SK-MEL-5 (cell line): ENCODE measurements at regions not wholly inside any gene's neighbourhood (a gene's known extent, or its start where the extent isn't known, plus 50 kb on each side); places are given as distances from the start of the nearest gene placed in this dataset.

Experiments used
- DNase-seq: peaks from one replicate; pipeline ENCODE4 v3.0.0-alpha.2; 2016; ENCODE audit warnings: low read depth, low spot score
- in situ Hi-C: cut with HindIII; loops from 2 replicates; pipeline ENCODE4 v1.10.0; 2016; ENCODE audit warnings: low sequenced_read_pairs, high pct_unique_total_duplicates, low pct_unique_long_range_greater_than_20kb

DNA sequence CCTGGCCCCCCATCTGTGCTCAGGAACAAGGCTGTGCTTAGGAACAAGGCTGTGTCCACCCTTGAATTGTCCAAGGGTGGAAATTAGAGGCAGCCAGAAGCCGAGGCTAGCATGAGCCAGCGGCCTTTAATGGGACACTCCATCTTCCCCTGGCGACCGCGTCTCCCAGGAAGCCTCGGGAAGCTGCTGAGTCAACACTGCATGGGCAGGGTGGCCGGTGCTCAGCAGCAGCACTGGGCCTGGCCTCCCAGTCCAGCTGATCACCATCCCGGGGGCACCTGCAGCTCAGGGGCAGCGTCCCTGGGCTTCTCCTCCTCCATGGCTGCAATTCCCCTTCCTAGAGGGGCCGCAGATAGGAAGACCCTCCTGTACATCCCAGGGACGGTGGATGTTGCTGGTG lies 180.8 kb downstream of the ENGASE start:
- in situ Hi-C loops: no loop called here

DNA sequence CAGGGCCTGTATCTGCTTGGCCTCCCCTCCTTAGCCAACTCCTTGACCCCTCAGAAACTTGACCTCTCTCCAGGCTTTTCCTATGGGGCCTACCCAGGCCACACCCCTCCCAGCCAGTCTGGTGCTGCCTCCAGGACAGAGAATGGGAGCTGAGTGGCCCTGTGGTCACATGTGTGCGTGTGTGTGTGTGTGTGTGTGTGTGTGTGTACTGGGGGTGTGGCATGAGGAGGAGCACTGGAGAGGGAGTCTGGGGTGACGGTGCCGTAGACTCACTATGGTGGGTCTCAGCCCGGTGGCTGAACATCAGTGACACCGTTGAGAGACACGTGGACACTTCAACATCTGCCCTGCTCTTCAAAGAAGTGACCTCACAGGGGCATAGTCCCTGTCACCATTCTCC lies 180.4 kb downstream of the ENGASE start:
- in situ Hi-C loops: no loop called here
- DNase-seq: no peak

More for the DNA sequence above, 180.8 kb downstream of the ENGASE start:
- DNase-seq: no peak

DNA sequence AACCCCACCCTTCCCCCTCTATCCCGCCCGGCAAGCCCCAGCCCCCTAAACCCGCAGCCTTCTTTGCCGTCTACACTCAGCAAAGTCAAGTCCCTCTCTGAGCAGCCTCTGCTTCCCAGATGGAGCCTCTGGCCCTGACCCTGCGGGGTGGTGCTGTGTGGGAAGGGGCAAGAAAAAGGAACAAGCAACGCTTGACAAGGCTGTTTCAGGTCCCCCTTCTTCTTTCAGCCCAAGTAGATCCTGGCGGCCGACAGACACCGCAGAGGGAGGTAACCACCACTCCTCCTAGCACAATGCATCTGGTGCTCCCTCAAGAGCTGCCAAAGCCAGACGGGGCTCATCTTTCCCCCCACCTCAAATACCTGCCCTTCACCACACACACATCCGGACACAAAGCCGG lies 178.3 kb downstream of the ENGASE start:
- no peak for DNase-seq
- in situ Hi-C loops: no loop called here

DNA sequence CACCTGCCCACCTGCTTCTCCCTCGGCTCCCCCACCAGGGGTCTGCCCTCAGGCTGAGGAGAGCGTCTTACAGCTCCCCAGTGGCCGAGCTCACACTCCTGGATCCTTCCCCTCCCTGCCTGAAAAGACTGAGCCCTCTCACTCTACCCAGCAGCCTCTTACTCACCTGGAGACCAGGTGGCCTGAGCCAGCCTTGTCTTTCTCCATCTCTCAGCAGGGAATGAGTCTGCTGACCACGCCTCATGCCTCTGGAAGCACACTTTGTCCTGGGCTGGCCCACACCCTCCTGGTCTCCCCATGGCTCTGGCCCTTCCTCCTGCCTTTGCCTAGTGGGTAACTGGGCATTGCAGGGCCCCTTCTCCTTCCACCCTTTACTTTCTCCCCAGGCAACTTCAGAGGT lies 177.2 kb downstream of the ENGASE start:
- DNase-seq: no peak
- in situ Hi-C loops: no loop called here

DNA sequence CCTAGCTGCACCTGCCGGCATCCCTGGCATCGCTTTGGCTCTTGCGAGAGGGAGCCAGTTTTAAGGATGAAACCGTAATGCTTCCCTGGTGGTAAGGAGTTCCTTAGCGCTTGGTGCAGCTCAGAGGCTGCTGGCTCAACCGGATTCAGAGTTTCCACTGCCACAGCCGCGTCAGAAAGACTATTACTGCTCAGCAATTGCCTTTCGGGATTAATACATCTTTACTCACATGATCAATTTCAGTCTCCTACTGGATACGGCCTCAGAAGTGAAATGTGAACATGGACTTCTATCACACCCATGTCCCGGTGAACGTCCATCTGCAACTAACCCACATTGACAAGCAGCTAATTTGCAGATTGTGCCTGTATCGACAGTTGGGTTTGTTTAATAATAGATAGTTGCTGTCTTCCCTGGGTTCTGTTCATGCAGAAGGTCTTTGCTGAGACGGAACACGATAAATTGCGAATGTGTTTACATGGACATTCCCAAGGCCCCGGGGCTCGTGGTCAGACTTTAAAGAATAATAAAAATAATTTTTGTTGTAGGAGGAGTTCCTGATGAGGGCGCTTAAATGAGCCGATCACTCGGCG lies 175.4 kb downstream of the ENGASE start:
- no peak for DNase-seq
- in situ Hi-C loops: no loop called here

DNA sequence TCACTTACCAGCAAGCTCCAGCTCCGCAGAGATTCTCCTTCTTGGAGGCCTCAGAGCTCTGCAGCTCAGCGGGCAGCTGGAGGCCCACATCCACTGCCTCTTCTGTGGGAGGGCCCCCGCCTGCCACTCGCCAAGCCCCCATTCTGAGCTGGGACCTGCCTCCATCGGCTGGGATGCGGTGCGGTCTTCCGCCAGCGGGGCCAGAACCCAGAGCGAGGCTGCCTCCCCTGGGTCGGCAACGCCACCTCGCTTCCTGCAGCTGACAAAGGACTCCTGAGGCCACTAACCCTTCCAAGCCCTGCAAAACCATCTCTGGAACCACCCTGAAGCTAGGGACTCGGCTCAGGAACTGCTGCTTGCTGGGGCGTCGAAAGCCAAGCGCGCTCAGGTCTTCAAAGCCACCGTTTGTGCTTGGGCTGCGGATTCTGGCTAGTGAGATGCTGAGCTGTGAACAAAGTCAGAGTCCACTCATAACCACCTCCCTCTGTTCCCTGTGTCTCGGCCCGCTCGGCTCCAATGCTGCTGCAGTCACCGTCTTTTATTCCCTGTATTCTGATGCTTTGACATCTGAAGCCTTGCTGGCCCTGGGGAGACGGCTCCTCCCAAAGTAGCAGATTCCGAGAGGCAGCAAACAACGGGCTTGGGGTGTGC lies 174.3 kb downstream of the ENGASE start:
- in situ Hi-C loops: no loop called here

DNA sequence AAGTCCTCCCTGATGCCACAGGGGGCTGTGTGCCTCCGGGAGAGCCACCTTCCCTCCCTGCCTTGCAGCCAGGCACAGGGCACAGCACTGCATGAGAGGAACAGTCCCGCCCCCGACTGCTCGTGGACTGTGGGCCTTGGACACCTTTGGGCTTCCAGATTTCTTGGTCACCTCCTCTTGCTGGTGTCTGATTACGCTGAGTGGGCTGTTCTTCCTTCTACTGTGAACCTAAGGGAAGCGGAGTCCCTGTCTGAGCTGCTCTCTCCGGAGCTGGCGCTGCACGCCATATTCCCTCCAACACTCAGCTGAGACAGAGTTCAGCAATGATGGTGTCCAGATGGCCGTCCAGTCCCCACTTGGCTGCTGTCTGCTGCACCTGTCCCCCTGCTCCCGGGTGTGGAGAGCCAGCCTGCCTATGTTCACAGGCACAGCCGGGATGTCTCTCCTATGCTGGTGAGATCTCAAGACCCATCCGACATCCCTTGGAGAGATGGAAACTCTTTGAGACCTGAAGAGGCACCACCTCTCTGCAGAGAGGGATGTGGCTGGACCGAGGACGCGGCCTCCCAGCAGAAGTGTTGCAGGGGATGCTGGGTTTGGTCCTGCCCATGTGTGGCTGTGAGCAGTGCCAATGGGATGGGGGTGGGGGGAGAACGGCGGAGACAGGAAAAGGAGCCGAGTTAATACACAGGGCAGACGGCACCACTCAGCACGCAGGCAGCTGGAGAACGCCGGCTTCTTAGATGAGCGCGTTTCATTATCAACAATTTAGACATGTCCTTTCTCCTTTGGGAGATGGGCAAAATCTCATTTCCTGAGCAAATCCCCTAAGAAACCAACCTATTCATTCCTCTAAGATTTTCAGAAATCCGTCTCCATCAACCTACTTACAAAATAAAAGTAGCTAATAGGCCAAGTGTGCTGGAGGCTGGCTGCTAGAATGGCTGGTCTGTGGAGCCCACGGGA lies 171.9 kb downstream of the ENGASE start:
- in situ Hi-C loops: no loop called here
- no peak for DNase-seq

More for the DNA sequence above, 174.3 kb downstream of the ENGASE start:
- DNase-seq: no peak

DNA sequence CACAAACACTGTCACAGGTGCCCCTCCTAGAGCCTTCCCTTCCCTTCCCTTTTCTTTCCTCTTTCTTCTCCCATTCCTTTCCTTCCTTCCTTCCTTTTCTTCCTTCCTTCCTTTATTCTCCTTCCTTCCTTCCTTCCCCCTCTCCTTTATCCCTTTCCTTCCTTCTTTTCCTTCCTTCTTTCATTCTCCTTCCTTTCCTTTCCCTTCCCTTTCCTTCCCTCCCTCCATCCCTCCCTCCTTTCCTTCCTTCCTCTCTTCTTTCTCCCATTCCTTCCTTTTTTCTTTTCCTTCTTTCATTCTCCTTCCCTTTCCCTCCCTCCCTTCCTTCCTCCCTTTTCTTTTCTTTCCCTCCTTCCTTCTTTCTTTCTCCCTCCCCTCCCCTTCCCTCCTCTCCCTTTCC lies 170.0 kb downstream of the ENGASE start:
- DNase-seq: no peak
- in situ Hi-C loops: no loop called here

DNA sequence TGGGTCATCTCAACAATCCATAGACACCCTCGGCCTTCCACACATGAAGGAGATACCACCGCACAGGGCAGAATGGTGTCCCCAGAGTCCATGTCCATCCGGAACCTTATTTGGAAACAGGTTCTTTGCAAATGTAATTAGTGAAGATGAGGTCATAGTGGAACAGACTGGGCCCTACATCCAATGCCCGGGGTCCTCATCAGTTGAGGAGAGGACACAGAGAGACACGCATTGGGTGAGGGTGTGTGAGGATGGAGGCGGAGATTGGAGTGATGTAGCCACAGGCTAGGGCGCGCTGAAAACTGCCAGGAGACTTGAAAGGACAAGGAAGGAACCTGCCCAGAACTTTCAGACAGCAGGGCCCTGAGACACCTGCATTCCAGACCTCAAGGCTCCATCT lies 169.4 kb downstream of the ENGASE start:
- in situ Hi-C loops: no loop called here
- DNase-seq: no peak

DNA sequence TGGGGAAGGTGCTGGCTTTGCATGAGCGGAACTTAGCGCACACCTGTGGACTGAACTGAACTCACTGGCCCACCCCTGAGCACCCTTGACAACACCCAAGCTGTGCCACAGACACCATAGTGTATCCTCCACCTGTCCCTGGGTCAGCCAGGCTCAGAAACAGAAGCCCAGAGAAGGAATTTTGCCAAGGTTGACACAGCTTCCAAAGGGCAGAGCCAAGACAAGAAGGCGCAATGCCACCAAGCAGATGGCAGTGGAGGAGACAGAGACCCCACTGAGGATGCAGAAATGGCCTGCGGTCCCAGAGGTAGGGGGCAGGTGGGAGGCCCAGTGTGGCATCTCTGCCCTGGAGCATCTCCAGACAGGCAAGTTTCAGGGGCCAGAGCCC lies 169.0 kb downstream of the ENGASE start:
- DNase-seq: no peak
- in situ Hi-C loops: no loop called here

DNA sequence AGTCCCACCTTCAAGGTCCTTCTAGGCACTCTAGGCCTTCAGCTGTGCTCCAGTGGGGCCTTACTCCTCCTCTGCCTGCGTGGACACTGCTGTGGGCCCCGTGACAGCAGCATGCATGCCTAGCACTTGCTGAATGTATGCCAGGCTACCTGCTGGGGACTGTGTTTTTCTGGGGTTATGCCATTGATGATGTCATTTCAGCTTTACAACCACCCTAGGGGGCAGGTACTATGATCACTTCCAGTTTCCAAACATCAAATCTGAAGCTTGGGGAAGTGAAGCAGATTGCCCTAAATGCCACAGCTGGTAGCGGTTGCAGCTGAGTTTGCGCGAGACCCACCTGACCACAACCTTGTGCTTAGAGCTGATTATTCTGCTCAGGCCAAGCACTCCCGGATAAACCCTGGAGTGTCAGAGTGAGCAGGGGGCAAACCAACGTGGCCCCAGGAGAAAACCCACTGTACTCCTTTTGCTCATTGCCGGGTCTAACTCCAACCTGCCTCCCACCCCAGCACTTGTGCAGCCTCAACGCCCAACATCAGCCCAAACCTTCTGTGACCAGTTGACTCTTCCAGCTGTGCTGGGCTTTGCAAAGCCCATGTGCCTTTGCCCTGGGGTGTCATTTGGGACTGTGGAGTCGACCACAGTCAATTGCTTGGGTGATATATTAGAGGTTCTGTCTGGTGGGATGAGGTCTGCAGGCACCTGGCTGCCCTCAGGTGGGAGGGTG lies 168.4 kb downstream of the ENGASE start:
- no peak for DNase-seq
- in situ Hi-C loops: no loop called here

DNA sequence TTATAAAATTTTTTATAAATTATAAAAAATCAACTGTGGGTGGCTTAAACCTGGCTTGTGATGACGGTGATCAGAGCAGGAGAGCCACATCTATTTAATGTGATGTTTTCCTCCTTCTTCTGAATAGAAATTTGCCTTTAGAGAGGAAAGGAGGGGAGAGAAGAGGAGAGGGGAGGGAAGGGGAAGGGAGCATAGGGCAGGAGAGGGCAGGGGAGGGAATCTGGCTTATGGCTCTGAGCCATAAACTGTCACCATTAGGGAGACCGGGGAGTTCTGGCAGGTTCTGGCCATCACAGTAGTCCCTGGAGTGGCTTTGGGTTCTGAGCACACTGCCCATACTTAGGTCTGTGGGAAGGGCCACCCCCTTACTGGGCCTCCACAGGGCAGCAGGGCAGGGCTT lies 167.8 kb downstream of the ENGASE start:
- no peak for DNase-seq
- in situ Hi-C loops: no loop called here

DNA sequence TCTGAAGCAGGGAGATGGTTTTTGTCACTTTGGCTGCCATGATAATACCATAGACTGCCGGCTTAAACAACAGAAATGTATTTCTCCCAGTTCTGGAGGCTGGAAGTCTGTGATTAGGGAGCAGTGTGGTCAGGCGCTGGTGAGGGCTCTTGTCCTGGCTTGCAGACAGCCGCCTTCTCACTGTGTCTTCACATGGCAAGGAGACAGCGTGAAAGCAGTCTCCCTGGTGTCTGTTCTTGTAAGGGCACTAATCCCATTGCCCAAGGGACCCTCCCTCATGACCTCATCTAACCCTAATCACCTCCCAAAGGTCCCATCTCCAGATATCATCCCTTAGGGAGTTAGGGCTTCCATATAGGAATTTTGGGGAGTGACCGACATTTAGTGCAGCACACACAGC lies 167.0 kb downstream of the ENGASE start:
- in situ Hi-C loops: no loop called here
- DNase-seq: no peak

DNA sequence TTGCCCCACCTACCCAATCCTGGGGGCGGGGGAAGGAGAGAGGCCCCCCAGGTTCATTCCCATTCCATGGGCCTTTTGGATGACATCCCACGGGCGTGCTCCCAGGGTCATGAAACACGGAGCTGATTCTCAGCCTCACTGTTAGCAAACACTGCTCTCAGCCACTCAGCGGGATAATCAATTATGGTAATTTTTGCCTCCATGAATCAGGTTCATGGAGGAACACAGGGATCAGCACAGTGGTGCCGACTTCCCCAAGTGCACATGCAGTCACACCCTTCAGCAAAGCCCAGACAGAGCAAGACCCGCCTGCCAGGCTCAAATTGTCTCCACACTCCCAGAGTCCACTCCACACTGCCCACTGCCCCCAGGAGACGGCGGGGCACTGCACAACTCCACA lies 164.6 kb downstream of the ENGASE start:
- DNase-seq: no peak
- in situ Hi-C loops: no loop called here

DNA sequence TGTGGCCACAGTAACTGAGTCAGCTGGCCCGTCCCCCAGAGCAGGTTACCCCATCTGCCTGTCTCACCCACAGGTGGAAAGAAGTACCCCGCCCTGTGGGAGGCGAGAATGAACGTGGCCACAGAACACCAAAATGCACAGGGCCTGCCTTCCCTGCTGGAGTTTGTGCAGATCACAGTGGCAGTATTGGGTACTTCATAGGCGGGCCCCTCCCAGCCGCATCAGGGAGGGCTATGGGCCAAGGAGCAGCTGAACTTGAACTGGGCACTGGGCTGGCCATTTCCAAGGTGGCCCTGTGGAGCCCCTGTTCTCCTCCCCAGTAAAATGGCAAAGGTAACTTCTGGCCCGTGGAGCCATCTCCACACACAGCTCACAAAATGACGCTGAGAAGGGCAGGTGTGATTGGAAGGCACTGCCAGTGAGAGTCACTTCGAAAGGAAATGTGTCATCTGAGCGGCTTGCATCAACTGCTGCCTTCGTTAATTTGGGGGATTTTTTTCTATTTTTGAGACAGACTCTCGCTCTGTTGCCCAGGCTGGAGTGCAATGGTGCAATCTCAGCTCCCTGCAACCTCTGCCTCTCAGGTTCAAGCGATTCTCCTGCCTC lies 162.9 kb downstream of the ENGASE start:
- DNase-seq: no peak
- in situ Hi-C loops: no loop called here

DNA sequence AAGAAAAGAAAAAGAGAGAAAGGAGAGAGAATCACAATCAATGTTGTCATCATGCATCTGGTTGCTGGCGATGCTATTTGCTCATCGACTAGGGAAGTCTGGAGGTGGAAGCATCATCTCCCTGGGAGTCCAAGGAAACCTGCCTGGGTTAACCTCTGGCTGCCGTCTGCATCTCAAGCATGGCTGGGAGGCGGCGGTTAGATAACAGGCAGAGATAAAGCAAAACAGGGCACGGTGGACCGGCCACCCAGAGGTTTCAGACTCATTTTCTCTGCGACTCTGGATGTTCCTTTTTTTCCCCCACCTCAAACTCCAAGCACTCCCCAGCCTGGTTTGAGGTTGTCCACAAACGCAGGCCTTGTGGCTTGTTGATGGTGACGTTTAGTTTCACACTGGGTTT lies 161.2 kb downstream of the ENGASE start:
- in situ Hi-C loops: no loop called here
- DNase-seq: no peak

DNA sequence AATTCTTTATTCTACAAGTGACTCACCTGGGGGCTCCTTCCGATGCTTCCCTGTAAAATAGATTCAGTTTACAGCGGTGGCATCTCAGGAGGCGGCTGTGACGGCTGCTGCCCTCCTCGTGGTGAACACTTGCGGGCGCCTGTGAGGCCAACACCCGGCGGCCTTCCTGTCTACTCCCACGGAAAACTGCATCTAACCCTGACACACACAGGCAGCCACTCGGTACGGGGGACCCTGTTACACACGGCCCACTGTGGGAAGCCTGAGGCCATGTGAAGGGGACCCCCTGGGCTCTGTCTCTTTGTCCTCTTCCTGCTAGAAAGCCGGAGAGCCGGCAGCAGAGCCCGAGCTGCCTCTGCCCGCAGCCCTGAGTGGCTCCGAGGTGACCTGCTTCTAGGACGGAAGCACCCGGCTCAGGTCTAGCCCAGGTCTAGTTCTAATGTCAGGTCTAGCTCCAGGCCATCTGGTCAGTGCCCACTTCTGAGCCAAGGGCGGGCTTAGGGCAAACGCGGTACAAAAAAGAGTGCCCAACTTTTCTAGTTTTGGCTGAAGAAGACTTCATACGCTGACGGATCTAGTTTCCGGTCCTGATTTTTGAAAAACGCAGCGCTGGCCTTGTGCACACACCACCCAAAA lies 159.4 kb downstream of the ENGASE start:
- in situ Hi-C loops: no loop called here
- DNase-seq: no peak
